ENCODE measurements at regions not wholly inside any gene's neighbourhood (a gene's known extent, or its start where the extent isn't known, plus 50 kb on each side); places are given as distances from the start of the nearest gene placed in this dataset.
"Not testable (repeated sequence)": the region's sequence is repeated elsewhere in the genome, so short reads cannot be mapped to it uniquely, and the experiment has no call there.

DNA sequence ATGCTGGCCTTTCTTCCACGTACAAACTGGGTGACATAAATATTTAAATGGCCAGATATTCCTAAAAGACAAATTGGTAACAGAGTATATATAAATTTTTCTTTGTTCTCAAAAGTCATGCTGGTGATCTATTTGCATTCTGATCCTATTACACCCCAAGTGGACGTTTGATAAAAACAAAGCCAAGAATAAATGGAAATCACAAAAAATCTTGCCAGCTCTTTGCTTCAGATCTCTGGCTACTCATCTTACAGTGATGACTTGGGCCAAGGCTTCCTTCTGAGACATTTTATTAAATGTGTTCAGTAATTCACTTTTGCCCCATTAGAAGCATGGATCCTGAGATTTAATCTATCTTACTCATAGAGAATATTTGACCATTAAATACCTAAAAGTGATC is 444.3 kb upstream of the PIK3R1 start:
- DNase-seq (ENCODE audit: low read depth) = no peak
- TF ChIP-seq, protein P1, sequence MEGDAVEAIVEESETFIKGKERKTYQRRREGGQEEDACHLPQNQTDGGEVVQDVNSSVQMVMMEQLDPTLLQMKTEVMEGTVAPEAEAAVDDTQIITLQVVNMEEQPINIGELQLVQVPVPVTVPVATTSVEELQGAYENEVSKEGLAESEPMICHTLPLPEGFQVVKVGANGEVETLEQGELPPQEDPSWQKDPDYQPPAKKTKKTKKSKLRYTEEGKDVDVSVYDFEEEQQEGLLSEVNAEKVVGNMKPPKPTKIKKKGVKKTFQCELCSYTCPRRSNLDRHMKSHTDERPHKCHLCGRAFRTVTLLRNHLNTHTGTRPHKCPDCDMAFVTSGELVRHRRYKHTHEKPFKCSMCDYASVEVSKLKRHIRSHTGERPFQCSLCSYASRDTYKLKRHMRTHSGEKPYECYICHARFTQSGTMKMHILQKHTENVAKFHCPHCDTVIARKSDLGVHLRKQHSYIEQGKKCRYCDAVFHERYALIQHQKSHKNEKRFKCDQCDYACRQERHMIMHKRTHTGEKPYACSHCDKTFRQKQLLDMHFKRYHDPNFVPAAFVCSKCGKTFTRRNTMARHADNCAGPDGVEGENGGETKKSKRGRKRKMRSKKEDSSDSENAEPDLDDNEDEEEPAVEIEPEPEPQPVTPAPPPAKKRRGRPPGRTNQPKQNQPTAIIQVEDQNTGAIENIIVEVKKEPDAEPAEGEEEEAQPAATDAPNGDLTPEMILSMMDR (IDR thresholded peaks at IDR 0.05; ENCODE audit: insufficient read depth, low read depth, low read length, missing control alignments) = no peak
- no peak overlapping the region for H3K4me3 ChIP-seq (ENCODE audit: low read length)

DNA sequence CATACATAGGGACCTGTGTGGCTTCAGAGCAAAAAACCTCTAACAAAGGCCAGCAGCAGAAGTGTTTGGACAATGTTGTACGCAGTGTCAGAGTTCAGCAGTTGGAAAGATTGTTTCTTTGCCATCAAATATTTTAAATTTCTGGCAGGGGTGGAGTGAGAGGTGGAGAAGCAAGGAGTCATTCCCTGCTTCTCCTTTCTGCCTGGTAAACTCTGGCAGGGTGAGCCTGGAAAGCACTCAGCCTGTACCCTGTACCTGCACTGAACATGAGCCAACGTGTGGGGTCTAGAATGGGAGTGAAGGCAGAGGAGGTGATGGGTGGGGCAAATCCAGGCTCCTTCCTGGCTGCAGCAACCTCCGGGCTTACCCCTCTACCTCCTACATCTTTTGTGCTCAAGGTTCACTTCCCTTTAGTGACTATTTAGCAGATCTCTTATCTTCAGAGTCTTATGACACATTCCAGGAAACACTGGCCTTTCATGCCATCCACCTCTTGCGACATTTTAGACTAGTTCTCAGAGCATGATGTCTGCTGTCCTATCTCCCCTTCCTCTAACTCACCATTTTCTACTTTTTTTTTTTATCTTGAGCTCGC is 445.0 kb upstream of the PIK3R1 start:
- peak; percentile 45 for DNase-seq (ENCODE audit: low read depth)
- H3K4me3 ChIP-seq (ENCODE audit: low read length) = no peak overlapping the region
- TF ChIP-seq, protein P1 (IDR thresholded peaks at IDR 0.05; ENCODE audit: insufficient read depth, low read depth, low read length, missing control alignments) = no peak

DNA sequence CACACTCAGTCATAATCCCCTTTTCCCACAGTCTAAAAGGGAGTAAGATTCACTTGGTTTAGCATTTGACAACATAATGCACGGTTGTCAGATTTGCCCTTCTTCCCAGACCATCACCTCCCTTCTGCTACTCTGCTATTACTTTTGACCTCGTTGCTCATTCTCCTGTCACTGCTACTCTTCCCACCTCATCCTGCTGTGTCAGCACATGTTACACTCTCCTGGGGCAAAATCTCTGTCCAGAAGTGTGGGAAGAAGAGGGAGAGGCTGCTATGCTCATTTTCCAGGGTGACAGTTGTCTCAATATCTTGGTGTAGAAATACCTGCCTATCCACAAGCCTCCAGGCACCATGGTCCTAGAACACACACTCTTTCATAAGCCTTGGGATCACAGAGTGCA is 449.9 kb upstream of the PIK3R1 start:
- TF ChIP-seq, protein P1 (IDR thresholded peaks at IDR 0.05; ENCODE audit: insufficient read depth, low read depth, low read length, missing control alignments) = no peak
- DNase-seq (ENCODE audit: low read depth) = peak; percentile 34
- no peak overlapping the region for H3K4me3 ChIP-seq (ENCODE audit: low read length)

DNA sequence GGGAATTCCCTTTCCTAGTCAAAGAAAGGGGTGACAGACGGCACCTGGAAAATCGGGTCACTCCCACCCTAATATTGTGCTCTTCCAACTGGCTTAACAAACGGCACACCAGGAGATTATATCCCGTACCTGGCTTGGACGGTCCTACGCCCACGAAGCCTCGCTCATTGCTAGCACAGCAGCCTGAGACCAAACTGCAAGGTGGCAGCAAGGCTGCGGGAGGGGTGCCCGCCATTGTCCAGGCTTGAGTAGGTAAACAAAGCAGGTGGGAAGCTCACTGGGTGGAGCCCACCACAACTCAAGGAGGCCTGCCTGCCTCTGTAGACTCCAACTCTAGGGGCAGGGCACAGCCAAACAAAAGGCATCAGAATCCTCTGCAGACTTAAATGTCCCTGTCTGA is 457.8 kb upstream of the PIK3R1 start:
- not testable (repeated sequence) for DNase-seq (ENCODE audit: low read depth); H3K4me3 ChIP-seq (ENCODE audit: low read length)

DNA sequence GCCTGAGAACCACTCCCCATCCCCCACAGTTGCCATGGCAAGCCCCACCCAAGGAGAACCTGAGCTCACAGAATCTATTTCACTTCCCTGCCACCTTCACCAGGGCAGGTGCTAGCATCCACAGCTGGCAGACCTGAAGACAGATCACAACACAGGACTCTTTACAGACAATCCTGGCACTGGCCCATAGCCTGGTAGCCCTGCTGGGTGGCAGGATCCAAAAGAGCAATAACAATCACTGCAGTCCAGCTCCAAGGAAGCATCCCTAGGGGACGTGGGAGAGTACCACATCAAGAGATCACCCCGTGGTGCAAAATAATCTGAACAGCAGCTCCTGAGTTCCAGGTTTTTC is 463.2 kb upstream of the PIK3R1 start:
- no peak overlapping the region for H3K4me3 ChIP-seq (ENCODE audit: low read length)
- TF ChIP-seq, protein P1 (IDR thresholded peaks at IDR 0.05; ENCODE audit: insufficient read depth, low read depth, low read length, missing control alignments) = no peak
- no peak for DNase-seq (ENCODE audit: low read depth)

DNA sequence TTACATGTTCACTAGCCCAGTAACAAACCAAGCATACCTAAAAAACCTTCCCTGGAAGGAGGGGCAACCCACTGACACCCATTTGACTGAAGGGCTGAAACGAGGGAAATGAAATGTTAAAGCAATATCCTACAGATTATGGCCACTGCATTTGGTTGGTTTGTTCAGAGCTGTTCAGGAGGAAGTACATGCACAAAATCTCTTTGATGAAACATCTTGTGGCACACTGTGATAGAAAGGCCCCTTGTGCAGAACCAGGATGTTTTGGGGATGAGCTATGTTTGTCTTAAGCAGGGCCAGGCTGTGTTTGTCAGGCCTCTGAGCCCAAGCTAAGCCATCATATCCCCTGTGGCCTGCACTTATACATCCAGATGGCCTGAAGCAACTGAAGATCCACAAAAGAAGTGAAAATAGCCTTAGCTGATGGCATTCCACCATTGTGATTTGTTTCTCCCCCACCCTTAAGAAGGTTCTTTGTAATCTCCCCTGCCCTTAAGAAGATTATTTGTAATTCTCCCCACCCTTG is 467.3 kb upstream of the PIK3R1 start:
- DNase-seq (ENCODE audit: low read depth) = no peak
- TF ChIP-seq, protein P1 (IDR thresholded peaks at IDR 0.05; ENCODE audit: insufficient read depth, low read depth, low read length, missing control alignments) = no peak
- H3K4me3 ChIP-seq (ENCODE audit: low read length) = no peak overlapping the region

DNA sequence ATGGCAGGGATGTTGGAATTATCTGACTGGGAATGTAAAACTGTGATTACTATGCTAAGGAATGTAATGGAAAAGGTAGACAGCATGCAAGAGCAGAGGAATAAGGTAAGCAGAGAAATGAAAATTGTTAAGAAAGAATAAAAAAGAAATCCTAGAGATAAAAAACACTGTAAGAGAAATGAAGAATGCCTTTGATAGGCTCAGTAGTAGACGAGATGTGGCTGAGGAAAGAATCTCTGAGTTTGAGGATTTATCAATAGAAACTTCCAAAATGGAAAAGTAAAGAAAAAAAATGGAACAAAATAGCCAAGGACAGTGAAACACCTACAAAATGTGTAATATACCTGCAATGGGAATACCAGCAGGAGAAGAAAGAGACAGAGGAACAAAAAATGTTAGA is 468.5 kb upstream of the PIK3R1 start:
- TF ChIP-seq, protein P1 (IDR thresholded peaks at IDR 0.05; ENCODE audit: insufficient read depth, low read depth, low read length, missing control alignments) = no peak
- H3K4me3 ChIP-seq (ENCODE audit: low read length) = no peak overlapping the region
- DNase-seq (ENCODE audit: low read depth) = no peak

DNA sequence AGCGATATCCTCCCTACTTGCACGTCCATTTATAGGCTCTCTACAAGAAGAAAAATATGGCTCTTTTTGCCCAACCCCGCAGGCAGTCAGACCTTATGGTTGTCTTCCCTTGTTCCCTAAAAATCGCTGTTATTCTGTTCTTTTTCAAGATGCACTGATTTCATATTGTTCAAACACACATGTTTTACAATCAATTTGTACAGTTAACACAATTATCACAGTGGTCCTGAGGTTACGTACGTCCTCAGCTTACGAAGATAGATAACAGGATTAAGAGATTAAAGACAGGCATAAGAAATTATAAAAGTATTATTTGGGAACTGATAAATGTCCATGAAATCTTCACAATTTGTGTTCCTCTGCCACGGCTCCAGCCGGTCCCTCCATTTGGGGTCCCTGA is 468.9 kb upstream of the PIK3R1 start:
- not testable (repeated sequence) for DNase-seq (ENCODE audit: low read depth); H3K4me3 ChIP-seq (ENCODE audit: low read length)
